ENCODE measurements at regions not wholly inside any gene's neighbourhood (a gene's known extent, or its start where the extent isn't known, plus 50 kb on each side); places are given as distances from the start of the nearest gene placed in this dataset.
A peak's percentile ranks its signal among the peaks of the same experiment; 100 is the strongest.

DNA sequence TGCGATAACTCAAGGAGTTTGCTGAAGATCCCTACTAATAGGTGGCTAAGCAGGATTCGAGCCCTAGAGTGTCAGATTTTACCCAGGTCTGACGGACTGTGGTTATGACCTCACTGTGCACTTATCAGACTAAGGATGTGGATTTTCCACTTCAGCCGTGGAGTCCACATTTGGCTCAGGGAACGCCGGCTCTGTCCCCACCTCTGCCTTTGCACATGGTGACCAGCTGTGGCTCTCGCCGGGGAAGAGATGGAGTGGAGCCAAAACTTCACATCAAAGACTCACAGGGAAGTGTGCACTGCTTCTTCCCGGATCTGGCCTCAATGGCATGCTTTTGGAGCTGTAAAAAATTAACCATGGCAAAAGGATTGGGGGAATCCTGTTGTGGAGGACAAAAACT lies 249.3 kb upstream of the APCDD1 start:
- no peak for ATAC-seq
- no peak for DNase-seq (ENCODE audit: low spot score)

GRCh38 chr18:10207682-10208345 lies 246.6 kb upstream of the APCDD1 start:
- DNase-seq (ENCODE audit: low spot score) (no peak), ATAC-seq (no peak)

- ATAC-seq (no peak), DNase-seq (ENCODE audit: low spot score) (no peak)
Measured at GRCh38 chr18:10209302-10209701, 245.1 kb upstream of the APCDD1 start.

- ATAC-seq (no peak), DNase-seq (ENCODE audit: low spot score) (no peak)
Measured at GRCh38 chr18:10210057-10210633, 244.3 kb upstream of the APCDD1 start.

DNA sequence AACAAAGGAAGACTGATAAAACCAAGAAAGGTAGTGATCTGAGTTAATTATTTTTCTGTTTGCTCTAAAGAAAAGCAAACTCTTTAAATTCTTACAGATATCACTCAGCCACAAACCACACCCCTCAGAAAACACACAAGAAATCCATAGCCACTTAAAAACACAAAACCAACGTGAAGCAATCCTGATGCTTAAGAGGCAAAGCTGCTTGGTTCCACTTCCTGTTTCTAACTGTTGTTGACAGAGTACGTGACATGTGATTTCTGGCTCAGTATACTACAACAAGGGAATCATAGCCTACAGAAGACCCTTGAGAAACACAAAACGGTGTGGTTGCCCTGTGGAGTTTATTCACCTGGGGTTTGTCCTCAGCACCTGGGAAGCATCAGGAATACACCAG lies 240.9 kb upstream of the APCDD1 start:
- ATAC-seq (peak; percentile 14), DNase-seq (ENCODE audit: low spot score) (no peak)

- DNase-seq (ENCODE audit: low spot score) = no peak
- ATAC-seq = no peak
Measured at GRCh38 chr18:10215446-10215845, 239.0 kb upstream of the APCDD1 start.

- ATAC-seq (no peak), DNase-seq (ENCODE audit: low spot score) (no peak)
Measured at GRCh38 chr18:10216791-10217190, 237.6 kb upstream of the APCDD1 start.

DNA sequence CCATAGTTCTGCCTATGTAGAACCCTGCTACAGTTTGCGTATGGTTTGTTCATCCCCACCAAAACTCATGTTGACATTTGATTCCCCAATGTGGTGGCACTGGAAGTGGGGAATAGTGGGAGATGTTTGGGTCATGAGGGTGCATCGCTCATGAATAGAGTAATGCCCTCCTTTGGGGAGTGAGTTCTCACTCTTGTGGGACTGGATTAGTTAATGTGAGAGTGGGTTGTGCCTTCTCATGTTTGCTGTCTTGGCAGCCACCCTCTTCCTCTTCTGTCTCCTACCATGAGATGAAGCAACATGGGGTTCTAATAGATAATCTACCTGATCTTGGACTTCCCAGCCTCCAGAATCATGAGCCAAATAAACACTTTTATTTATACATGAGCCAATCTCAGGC lies 237.2 kb upstream of the APCDD1 start:
- ATAC-seq = no peak
- DNase-seq (ENCODE audit: low spot score) = no peak

- DNase-seq (ENCODE audit: low spot score) (no peak), ATAC-seq (no peak)
Measured at GRCh38 chr18:10225300-10225699, 229.1 kb upstream of the APCDD1 start.

- DNase-seq (ENCODE audit: low spot score) (no peak), ATAC-seq (no peak)
Measured at GRCh38 chr18:10226971-10227370, 227.5 kb upstream of the APCDD1 start.

- ATAC-seq (no peak), DNase-seq (ENCODE audit: low spot score) (no peak)
Measured at GRCh38 chr18:10228326-10228725, 226.1 kb upstream of the APCDD1 start.

DNA sequence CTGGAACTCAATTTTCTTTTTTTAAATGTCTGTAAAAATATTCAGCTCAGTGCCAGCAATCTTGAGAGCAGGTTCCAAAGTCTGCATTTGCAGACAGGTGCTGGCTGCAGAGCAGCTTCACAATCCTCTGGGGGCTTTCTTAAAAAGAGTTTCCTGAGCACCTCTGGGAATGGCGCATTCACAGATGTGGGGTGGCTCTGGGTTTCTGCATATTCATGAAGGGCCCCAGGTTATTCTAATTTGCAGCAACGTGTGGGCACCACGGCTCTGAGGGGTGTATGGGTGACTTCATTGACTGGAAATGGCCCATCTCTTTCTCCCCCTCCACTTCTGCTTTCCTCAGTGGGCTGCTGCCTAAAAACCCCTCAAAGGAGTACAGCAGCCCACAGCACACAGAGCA lies 225.0 kb upstream of the APCDD1 start:
- DNase-seq (ENCODE audit: low spot score) (no peak), ATAC-seq (no peak)

DNA sequence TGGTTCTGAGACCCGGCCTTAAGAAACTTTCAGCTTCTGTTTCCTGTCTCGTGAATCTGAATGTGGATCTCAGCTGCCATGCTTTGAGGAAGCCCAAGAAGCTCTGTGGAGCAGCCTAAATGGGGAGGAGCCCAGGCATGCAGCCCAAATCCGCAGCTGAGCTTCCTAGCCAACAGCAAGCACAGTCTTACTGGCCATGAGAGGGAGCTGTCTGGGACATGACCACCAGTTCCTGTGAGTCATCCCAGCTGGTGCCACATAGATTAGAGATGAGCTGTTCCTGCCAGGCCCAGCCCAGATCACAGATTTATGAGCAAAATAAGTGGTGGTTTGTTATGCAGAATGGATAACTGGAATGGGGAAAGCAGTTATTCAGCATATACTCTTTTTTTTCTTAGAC lies 224.4 kb upstream of the APCDD1 start:
- no peak for ATAC-seq
- no peak for DNase-seq (ENCODE audit: low spot score)

DNA sequence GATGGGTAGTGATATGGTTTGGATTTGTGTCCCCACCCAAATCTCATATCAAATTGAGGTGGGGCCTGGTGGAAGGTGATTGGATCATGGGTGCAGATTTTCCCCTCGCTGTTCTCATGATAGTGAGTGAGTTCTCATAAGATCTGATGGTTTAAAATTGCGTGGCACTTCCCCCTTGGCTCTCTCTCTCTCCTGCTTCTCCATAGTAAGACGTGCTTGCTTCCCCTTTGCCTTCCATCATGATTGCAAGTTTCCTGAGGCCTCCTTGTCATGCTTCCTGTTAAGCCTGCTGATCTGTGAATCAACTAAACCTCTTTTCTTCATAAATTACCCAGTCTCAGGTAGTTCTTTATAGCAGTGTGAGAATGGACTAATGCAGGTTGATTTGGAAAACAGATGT lies 223.2 kb upstream of the APCDD1 start:
- ATAC-seq = no peak
- no peak for DNase-seq (ENCODE audit: low spot score)

GRCh38 chr18:10232062-10232461 lies 222.4 kb upstream of the APCDD1 start:
- no peak for ATAC-seq

GRCh38 chr18:10233082-10233875 lies 221.2 kb upstream of the APCDD1 start:
- no peak for DNase-seq (ENCODE audit: low spot score)
- no peak for ATAC-seq

More at GRCh38 chr18:10232062-10232461, 222.4 kb upstream of the APCDD1 start:
- DNase-seq (ENCODE audit: low spot score) = no peak

- DNase-seq (ENCODE audit: low spot score) (no peak), ATAC-seq (no peak)
Measured at GRCh38 chr18:10234281-10234680, 220.2 kb upstream of the APCDD1 start.

DNA sequence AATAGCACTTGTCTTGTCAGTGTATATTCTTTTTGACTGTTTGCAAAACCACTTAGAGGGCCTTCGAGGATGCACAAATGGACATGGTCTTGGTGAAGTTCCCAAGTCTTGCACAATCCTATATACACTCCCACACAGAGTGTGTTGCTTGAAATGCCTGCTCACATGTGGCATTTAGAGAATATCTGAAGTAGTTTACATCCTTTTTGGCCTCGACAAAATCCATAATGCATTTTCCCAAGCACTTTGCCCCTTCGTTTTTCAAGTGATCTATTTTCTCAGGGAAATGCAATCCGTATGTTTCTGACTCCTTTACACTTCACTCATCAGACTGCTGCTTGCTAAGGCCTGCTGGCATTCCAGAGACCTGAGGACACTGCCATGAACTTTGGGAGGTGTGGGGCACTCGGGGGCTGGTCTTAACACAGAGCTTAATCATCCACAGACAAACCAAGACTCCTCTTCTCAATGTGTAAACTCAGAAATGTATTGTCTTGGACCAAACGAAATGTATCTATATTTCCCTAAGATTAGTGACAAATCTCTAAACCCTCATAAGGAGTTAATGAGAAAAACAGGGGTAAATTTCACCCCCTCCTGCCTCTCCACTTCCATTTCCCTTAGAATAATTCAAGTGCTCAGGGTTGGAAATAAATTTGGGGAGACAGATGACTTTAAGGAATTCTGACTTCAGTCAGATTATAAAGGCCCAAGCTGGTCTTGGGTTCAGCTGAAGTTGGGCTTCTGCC lies 219.3 kb upstream of the APCDD1 start:
- no peak for ATAC-seq
- DNase-seq (ENCODE audit: low spot score) = no peak

- ATAC-seq = no peak
- no peak for DNase-seq (ENCODE audit: low spot score)
Measured at GRCh38 chr18:10235661-10235952, 218.8 kb upstream of the APCDD1 start.

- no peak for ATAC-seq
- no peak for DNase-seq (ENCODE audit: low spot score)
Measured at GRCh38 chr18:10239103-10239502, 215.3 kb upstream of the APCDD1 start.

- DNase-seq (ENCODE audit: low spot score) (no peak), ATAC-seq (no peak)
Measured at GRCh38 chr18:10239991-10240634, 214.3 kb upstream of the APCDD1 start.

Data from left lobe of liver (tissue), 2 donors.